Skeletal muscle tissue (tissue), 3 donors: ENCODE measurements at regions not wholly inside any gene's neighbourhood (a gene's known extent, or its start where the extent isn't known, plus 50 kb on each side); places are given as distances from the start of the nearest gene placed in this dataset.

Source experiments
- H3K27ac ChIP-seq: one replicate; pipeline ENCODE4 v1.7.0; 2013; ENCODE audit warnings: mild to moderate bottlenecking, low read depth, low read length, inconsistent platforms
- H3K27me3 ChIP-seq, 3 donors: one replicate each; pipeline ENCODE4 v1.7.0; 2013; ENCODE audit warnings: low read length in 3 of 3; ENCODE audit not compliant: control insufficient read depth in 3 of 3, insufficient read depth in 3 of 3
- H3K36me3 ChIP-seq, 3 donors: one replicate each; pipeline ENCODE4 v1.7.0; 2013; ENCODE audit warnings: low read length in 3 of 3; ENCODE audit not compliant: control insufficient read depth in 3 of 3, insufficient read depth in 3 of 3
- H3K4me1 ChIP-seq, 3 donors: one replicate each; pipeline ENCODE4 v1.7.0; 2013; ENCODE audit warnings: low read length in 3 of 3, mild to moderate bottlenecking in 3 of 3; ENCODE audit not compliant: control insufficient read depth in 3 of 3, insufficient read depth in 3 of 3
- H3K4me3 ChIP-seq, 3 donors: one replicate each; pipeline ENCODE4 v1.7.0; 2013; ENCODE audit warnings: low read length in 3 of 3
- H3K9ac ChIP-seq, 3 donors: one replicate each; pipeline ENCODE4 v1.7.0; 2013; ENCODE audit warnings: low read length in 3 of 3, mild to moderate bottlenecking in 3 of 3, moderate library complexity in 2 of 3, low read depth in 1 of 3
- H3K9me3 ChIP-seq, 3 donors: one replicate each; pipeline ENCODE4 v1.7.0; 2013; ENCODE audit warnings: low read length in 3 of 3; ENCODE audit not compliant: control insufficient read depth in 3 of 3
- donor health status: Osteomylitis.

DNA sequence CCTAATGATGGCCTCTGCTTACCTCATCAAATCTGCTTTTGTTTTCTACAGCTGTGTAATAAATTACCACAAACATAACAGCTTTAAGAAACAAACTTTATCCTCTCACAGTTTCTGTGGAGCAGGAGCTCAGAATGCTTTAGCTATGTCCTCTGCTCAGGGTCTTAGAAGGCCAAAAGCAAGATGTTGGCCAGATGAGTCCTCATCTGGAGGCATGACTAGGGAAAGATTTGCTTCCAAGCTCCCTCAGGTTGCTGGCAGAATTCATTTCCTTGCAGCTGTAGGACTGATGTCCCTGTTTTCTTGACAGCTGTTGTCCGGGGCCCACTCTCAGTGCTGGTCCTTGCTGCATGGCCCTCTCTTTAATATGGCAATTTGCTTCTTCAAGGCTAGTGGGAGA is 116.7 kb upstream of the PDE5A start:
- H3K27ac ChIP-seq: no peak overlapping the region
- no peak overlapping the region for H3K9ac ChIP-seq
- H3K4me1 ChIP-seq: peaks cover 4 to 6% (median 4%) of the 10 kb centered on the region in 3 donors

DNA sequence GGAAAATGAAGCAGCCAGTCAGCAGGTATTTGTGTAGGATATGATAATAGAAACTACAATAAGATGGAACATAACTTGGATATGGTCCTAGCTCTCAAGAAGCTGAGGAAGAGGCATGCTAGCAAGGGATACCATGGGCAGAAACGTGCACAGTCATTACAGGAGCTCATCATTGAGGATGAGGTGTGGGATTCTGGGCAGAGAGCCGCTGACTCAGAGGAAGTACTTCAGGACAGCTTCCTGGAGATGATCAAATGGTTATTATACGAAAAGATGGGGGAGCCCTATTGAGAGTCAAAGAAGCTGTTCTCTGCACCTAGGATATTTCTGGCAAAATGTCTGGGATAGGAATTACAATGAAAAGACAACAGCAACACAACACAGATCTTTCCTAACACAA is 116.0 kb upstream of the PDE5A start:
- no peak overlapping the region for H3K27ac ChIP-seq

More for the DNA sequence above, 116.7 kb upstream of the PDE5A start:
- Histone ChIP-seq H3K9me3 (no peaks in the 10 kb centered on the region), H3K4me3 (no peak overlapping the region), H3K27me3 (no peaks in the 10 kb centered on the region), H3K36me3 (no peaks in the 10 kb centered on the region)

DNA sequence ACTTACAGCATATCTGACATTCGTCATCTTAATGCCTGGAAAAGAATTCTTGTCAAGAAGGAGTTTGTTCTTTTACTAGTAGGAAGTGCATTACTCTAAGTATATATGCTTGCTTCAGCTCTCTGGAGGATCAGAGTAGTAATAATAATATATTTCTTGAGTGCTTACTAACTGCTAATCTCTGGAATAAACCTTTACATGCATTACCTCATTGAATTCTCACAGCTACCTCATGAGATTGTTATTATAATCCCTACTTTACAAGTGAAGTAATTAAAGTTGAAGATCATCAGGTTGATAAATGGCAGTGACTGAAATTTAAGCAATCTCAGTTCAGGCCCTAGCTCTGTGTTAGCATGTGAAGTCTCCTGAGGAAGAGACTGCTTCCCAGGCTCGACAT is 115.0 kb upstream of the PDE5A start:
- H3K9me3 ChIP-seq: no peaks in the 10 kb centered on the region
- no peak overlapping the region for H3K27ac ChIP-seq
- no peaks in the 10 kb centered on the region for H3K36me3 ChIP-seq
- no peak overlapping the region for H3K9ac ChIP-seq
- no peak overlapping the region for H3K4me3 ChIP-seq
- H3K4me1 ChIP-seq: peaks cover 0 to 3% (median 0%) of the 10 kb centered on the region in 3 donors
- H3K27me3 ChIP-seq: no peaks in the 10 kb centered on the region

More for the DNA sequence above, 116.0 kb upstream of the PDE5A start:
- Histone ChIP-seq H3K4me1 (peaks cover 4 to 6% (median 4%) of the 10 kb centered on the region in 3 donors), H3K36me3 (no peaks in the 10 kb centered on the region), H3K9ac (no peak overlapping the region), H3K27me3 (no peaks in the 10 kb centered on the region), H3K9me3 (no peaks in the 10 kb centered on the region), H3K4me3 (no peak overlapping the region)

DNA sequence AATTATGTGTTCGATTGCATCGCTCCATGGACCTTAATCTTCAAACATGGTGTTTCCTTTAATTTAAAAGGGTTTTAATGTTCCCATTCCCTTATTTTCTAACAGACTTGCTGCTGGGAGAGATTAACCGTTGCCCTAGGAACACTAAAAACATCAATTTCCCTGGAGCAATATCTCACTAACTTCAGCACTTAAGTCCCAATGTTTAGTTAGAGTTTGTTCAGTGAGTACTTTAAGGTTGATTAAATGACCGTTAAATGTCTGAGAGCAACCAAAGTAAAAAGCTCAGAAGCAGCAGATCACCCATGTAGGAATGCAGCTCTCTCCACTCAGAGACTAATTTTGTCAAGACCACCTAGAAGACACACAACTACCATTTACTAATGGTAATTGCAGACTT is 111.2 kb upstream of the PDE5A start:
- Histone ChIP-seq H3K36me3 (no peaks in the 10 kb centered on the region), H3K9ac (no peak overlapping the region), H3K27ac (no peak overlapping the region), H3K4me1 (peaks cover 4 to 13% (median 8%) of the 10 kb centered on the region in 3 donors), H3K4me3 (no peak overlapping the region), H3K9me3 (no peaks in the 10 kb centered on the region), H3K27me3 (no peaks in the 10 kb centered on the region)

DNA sequence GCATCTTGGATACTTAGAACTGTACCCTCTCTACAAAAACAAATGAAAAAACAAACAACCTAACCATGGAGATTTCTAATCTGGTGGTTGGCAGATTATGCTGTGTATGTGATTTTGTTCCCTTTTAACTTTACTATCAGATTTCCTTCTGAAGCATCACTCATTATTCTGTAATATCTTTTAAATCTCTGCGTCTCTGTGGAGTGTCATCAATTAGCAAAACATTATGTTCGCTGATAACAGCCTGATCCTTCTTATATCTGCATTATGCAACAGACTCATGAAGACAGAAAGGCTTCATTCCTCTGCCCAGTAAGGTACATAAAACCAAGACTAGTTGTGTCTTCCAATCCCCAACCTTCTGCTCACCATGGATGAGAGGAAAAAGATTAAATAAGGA is 110.3 kb upstream of the PDE5A start:
- Histone ChIP-seq H3K27ac (no peak overlapping the region), H3K9ac (no peak overlapping the region), H3K4me3 (no peak overlapping the region), H3K36me3 (no peaks in the 10 kb centered on the region), H3K9me3 (no peaks in the 10 kb centered on the region), H3K27me3 (no peaks in the 10 kb centered on the region), H3K4me1 (peaks cover 4 to 13% (median 10%) of the 10 kb centered on the region in 3 donors)

DNA sequence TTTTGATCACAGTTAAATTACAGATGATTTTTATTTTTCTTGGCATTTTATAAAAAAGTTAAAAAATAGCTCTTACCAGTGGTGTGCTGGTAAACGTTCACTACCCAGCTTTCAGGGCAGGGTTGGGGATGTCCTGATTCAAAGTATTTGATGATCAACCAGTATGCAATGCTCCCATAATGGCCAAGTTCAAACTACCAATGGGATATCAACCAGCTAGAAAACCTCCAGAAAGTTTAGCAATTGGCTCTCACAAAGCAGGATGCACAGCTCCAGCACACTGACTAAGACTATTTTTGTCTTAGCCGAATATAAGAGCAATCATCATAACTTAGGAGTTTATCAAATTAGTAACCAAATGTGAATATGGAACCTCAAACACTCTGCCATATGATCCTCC is 108.0 kb upstream of the PDE5A start:
- H3K9me3 ChIP-seq: no peaks in the 10 kb centered on the region
- no peak overlapping the region for H3K4me3 ChIP-seq
- H3K27ac ChIP-seq: no peak overlapping the region
- H3K27me3 ChIP-seq: no peaks in the 10 kb centered on the region
- H3K4me1 ChIP-seq: peaks cover 6 to 14% (median 10%) of the 10 kb centered on the region in 3 donors
- H3K36me3 ChIP-seq: no peaks in the 10 kb centered on the region
- no peak overlapping the region for H3K9ac ChIP-seq

DNA sequence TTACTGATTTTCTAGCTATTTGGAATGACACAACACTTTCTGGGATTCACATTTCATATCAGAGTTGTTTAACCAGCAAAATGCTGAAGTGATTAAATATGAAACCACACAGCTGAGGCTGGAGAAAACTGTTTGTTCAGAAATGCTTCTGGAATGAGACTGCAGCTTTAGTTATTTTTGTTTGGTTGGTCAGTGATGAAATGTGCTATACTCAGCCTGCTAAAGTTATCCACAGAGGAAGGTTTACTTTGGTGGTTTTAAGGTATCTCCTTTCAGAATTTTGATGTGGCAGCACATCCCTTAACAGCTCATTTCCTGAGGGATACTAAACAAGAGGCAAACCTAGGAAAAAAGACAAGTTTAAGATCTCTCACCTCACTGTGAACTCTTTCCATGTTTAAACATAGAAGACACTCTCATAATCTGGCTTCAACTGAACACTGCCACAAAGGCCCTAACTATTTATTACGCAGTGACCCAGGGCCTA is 106.6 kb upstream of the PDE5A start:
- H3K9ac ChIP-seq: peak overlapping the region; percentile 18 to 57 (median 40)
- H3K4me3 ChIP-seq: peak overlapping the region in 1 of 3 donors; percentile 11
- no peaks in the 10 kb centered on the region for H3K27me3 ChIP-seq
- H3K4me1 ChIP-seq: peaks cover 10 to 18% (median 13%) of the 10 kb centered on the region in 3 donors
- no peaks in the 10 kb centered on the region for H3K36me3 ChIP-seq
- H3K27ac ChIP-seq: peak overlapping the region; percentile 89
- no peaks in the 10 kb centered on the region for H3K9me3 ChIP-seq

DNA sequence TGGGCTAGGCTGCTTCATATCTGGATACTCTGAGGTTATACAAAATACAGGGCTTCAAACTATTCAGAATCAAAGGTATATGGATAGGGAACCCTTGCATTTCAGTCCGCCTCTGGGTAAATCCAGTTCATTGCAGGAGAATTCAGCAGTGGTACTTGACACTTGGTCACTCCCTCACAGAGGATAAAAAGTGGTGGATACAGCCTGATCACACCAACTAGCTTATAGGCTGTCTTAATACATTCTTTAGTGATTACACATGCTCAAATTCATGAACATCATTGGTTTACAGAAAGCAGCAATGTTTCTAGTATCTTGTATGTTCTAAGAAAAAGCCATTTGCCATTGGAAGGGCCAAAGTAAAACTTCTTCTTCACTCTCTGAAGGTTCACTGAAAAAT is 104.8 kb upstream of the PDE5A start:
- H3K36me3 ChIP-seq: no peaks in the 10 kb centered on the region
- no peaks in the 10 kb centered on the region for H3K27me3 ChIP-seq
- peak overlapping the region; percentile 89 for H3K27ac ChIP-seq
- H3K9me3 ChIP-seq: no peaks in the 10 kb centered on the region
- peaks cover 10 to 24% (median 24%) of the 10 kb centered on the region in 3 donors for H3K4me1 ChIP-seq
- H3K4me3 ChIP-seq: no peak overlapping the region
- H3K9ac ChIP-seq: no peak overlapping the region

DNA sequence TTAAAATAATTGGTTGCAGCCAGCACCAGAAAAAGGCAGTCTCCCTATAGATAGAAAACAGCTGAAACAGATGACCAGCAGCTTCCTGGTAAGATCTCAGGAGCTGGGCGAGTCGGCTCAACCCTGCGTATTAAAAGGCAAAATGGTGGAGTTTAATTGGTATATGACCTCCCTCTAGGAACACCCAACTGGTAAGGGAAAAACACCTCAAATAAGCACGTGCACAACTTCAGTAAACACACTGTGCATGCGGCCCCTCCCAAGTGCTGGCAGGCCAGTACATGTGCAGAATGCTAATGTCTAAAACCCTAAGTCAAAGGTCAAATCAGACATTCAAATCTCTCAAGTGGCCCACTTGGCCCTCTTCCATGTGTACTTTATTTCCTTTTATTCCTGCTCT is 103.2 kb upstream of the PDE5A start:
- H3K4me3 ChIP-seq: no peak overlapping the region
- no peaks in the 10 kb centered on the region for H3K27me3 ChIP-seq
- H3K4me1 ChIP-seq: peaks cover 10 to 24% (median 23%) of the 10 kb centered on the region in 3 donors
- H3K36me3 ChIP-seq: no peaks in the 10 kb centered on the region
- no peaks in the 10 kb centered on the region for H3K9me3 ChIP-seq
- H3K27ac ChIP-seq: no peak overlapping the region
- H3K9ac ChIP-seq: no peak overlapping the region

DNA sequence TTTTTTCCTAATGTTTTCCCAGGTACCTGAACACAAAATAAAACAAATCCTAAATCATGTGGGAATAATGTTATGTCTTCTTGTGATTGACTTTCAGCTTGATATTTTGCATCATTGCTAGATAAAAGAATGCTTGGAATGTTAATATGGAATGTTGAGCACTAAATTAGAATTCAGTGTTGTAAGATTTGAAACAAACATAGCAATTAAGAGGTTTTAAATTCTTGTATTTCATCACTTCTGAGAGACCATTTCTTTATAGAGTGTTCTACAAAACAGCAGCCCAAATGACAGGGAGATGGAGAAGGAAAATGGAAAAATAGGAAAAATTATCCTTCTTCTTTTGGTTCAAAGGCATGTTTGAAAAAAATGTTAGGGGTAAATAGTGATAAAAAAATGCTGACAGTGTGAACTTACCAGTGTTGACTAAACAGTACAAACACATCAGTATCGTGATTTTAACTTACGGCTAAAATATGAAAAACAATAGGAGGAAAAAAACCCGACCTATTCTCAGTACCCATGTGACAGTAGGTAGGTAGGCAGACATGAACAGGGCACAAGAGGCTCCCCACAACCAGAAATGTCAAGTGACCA is 102.6 kb upstream of the PDE5A start:
- Histone ChIP-seq H3K9ac (no peak overlapping the region), H3K4me3 (no peak overlapping the region), H3K27ac (no peak overlapping the region), H3K36me3 (no peaks in the 10 kb centered on the region), H3K9me3 (no peaks in the 10 kb centered on the region), H3K27me3 (no peaks in the 10 kb centered on the region), H3K4me1 (peaks cover 11 to 22% (median 21%) of the 10 kb centered on the region in 3 donors)
